ENCODE measurements at regions not wholly inside any gene's neighbourhood (a gene's known extent, or its start where the extent isn't known, plus 50 kb on each side); places are given as distances from the start of the nearest gene placed in this dataset.

DNA sequence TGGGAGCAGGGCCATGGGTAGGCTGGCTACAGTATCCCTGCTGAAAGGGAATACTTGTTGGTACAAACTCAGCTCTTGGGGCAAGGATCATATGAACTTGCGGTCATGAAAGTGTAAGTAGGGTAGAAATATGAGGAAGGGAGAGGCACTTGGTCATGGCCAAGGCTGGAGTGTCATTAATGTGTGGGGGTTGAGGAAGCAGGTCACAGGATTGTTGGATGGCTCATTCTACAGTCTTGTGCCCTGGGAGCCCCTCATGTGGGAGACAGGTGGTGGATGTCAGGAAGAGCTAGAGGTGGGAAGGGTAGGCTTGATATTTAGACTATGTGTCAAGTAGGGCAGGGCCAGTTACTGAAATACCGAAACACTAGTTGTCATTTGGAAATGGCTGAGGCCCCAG, 95.5 kb downstream of the RRM1 start:
- TF ChIP-seq ZNF605 (CRISPR knock-in tag; IDR thresholded peaks at IDR 0.05): no peak
- no peak for TF ChIP-seq ZNF878 (CRISPR knock-in tag; IDR thresholded peaks at IDR 0.05)
- TF ChIP-seq, protein P1, sequence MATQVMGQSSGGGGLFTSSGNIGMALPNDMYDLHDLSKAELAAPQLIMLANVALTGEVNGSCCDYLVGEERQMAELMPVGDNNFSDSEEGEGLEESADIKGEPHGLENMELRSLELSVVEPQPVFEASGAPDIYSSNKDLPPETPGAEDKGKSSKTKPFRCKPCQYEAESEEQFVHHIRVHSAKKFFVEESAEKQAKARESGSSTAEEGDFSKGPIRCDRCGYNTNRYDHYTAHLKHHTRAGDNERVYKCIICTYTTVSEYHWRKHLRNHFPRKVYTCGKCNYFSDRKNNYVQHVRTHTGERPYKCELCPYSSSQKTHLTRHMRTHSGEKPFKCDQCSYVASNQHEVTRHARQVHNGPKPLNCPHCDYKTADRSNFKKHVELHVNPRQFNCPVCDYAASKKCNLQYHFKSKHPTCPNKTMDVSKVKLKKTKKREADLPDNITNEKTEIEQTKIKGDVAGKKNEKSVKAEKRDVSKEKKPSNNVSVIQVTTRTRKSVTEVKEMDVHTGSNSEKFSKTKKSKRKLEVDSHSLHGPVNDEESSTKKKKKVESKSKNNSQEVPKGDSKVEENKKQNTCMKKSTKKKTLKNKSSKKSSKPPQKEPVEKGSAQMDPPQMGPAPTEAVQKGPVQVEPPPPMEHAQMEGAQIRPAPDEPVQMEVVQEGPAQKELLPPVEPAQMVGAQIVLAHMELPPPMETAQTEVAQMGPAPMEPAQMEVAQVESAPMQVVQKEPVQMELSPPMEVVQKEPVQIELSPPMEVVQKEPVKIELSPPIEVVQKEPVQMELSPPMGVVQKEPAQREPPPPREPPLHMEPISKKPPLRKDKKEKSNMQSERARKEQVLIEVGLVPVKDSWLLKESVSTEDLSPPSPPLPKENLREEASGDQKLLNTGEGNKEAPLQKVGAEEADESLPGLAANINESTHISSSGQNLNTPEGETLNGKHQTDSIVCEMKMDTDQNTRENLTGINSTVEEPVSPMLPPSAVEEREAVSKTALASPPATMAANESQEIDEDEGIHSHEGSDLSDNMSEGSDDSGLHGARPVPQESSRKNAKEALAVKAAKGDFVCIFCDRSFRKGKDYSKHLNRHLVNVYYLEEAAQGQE (IDR thresholded peaks at IDR 0.05; ENCODE audit: borderline replicate concordance in 1 of 2, low read depth in 1 of 2, low read length in 2 of 2): no peak
- no peak for TF ChIP-seq SNAI1 (CRISPR knock-in tag; IDR thresholded peaks at IDR 0.05; ENCODE audit: borderline replicate concordance)
- TF ChIP-seq, protein P2, sequence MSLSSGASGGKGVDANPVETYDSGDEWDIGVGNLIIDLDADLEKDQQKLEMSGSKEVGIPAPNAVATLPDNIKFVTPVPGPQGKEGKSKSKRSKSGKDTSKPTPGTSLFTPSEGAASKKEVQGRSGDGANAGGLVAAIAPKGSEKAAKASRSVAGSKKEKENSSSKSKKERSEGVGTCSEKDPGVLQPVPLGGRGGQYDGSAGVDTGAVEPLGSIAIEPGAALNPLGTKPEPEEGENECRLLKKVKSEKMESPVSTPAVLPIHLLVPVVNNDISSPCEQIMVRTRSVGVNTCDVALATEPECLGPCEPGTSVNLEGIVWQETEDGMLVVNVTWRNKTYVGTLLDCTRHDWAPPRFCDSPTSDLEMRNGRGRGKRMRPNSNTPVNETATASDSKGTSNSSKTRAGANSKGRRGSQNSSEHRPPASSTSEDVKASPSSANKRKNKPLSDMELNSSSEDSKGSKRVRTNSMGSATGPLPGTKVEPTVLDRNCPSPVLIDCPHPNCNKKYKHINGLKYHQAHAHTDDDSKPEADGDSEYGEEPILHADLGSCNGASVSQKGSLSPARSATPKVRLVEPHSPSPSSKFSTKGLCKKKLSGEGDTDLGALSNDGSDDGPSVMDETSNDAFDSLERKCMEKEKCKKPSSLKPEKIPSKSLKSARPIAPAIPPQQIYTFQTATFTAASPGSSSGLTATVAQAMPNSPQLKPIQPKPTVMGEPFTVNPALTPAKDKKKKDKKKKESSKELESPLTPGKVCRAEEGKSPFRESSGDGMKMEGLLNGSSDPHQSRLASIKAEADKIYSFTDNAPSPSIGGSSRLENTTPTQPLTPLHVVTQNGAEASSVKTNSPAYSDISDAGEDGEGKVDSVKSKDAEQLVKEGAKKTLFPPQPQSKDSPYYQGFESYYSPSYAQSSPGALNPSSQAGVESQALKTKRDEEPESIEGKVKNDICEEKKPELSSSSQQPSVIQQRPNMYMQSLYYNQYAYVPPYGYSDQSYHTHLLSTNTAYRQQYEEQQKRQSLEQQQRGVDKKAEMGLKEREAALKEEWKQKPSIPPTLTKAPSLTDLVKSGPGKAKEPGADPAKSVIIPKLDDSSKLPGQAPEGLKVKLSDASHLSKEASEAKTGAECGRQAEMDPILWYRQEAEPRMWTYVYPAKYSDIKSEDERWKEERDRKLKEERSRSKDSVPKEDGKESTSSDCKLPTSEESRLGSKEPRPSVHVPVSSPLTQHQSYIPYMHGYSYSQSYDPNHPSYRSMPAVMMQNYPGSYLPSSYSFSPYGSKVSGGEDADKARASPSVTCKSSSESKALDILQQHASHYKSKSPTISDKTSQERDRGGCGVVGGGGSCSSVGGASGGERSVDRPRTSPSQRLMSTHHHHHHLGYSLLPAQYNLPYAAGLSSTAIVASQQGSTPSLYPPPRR (CRISPR knock-in tag; IDR thresholded peaks at IDR 0.05; ENCODE audit: borderline replicate concordance): no peak
- TF ChIP-seq, protein P3, sequence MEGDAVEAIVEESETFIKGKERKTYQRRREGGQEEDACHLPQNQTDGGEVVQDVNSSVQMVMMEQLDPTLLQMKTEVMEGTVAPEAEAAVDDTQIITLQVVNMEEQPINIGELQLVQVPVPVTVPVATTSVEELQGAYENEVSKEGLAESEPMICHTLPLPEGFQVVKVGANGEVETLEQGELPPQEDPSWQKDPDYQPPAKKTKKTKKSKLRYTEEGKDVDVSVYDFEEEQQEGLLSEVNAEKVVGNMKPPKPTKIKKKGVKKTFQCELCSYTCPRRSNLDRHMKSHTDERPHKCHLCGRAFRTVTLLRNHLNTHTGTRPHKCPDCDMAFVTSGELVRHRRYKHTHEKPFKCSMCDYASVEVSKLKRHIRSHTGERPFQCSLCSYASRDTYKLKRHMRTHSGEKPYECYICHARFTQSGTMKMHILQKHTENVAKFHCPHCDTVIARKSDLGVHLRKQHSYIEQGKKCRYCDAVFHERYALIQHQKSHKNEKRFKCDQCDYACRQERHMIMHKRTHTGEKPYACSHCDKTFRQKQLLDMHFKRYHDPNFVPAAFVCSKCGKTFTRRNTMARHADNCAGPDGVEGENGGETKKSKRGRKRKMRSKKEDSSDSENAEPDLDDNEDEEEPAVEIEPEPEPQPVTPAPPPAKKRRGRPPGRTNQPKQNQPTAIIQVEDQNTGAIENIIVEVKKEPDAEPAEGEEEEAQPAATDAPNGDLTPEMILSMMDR (CRISPR knock-in tag; IDR thresholded peaks at IDR 0.05): no peak
- TF ChIP-seq, protein P4, sequence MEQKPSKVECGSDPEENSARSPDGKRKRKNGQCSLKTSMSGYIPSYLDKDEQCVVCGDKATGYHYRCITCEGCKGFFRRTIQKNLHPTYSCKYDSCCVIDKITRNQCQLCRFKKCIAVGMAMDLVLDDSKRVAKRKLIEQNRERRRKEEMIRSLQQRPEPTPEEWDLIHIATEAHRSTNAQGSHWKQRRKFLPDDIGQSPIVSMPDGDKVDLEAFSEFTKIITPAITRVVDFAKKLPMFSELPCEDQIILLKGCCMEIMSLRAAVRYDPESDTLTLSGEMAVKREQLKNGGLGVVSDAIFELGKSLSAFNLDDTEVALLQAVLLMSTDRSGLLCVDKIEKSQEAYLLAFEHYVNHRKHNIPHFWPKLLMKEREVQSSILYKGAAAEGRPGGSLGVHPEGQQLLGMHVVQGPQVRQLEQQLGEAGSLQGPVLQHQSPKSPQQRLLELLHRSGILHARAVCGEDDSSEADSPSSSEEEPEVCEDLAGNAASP (CRISPR knock-in tag; IDR thresholded peaks at IDR 0.05; ENCODE audit: borderline replicate concordance): no peak
- no peak for TF ChIP-seq NR3C1 (CRISPR knock-in tag; IDR thresholded peaks at IDR 0.05)
- TF ChIP-seq, protein P5, sequence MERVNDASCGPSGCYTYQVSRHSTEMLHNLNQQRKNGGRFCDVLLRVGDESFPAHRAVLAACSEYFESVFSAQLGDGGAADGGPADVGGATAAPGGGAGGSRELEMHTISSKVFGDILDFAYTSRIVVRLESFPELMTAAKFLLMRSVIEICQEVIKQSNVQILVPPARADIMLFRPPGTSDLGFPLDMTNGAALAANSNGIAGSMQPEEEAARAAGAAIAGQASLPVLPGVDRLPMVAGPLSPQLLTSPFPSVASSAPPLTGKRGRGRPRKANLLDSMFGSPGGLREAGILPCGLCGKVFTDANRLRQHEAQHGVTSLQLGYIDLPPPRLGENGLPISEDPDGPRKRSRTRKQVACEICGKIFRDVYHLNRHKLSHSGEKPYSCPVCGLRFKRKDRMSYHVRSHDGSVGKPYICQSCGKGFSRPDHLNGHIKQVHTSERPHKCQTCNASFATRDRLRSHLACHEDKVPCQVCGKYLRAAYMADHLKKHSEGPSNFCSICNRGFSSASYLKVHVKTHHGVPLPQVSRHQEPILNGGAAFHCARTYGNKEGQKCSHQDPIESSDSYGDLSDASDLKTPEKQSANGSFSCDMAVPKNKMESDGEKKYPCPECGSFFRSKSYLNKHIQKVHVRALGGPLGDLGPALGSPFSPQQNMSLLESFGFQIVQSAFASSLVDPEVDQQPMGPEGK (CRISPR knock-in tag; IDR thresholded peaks at IDR 0.05): no peak
- TF ChIP-seq MTA3 (CRISPR knock-in tag; IDR thresholded peaks at IDR 0.05): no peak
- no peak for TF ChIP-seq PRMT3 (CRISPR knock-in tag; IDR thresholded peaks at IDR 0.05; ENCODE audit: borderline replicate concordance, low read depth)
- no peak for TF ChIP-seq CBX2 (IDR thresholded peaks at IDR 0.05; ENCODE audit: low read depth, low read length)
- no peak for TF ChIP-seq CBX2 (CRISPR knock-in tag; IDR thresholded peaks at IDR 0.05; ENCODE audit: low read depth)
- no peak for TF ChIP-seq FOXM1 (CRISPR knock-in tag; IDR thresholded peaks at IDR 0.05)
